ENCODE measurements at regions not wholly inside any gene's neighbourhood (a gene's known extent, or its start where the extent isn't known, plus 50 kb on each side); places are given as distances from the start of the nearest gene placed in this dataset.
"Not testable (repeated sequence)": the region's sequence is repeated elsewhere in the genome, so short reads cannot be mapped to it uniquely, and the experiment has no call there.

DNA sequence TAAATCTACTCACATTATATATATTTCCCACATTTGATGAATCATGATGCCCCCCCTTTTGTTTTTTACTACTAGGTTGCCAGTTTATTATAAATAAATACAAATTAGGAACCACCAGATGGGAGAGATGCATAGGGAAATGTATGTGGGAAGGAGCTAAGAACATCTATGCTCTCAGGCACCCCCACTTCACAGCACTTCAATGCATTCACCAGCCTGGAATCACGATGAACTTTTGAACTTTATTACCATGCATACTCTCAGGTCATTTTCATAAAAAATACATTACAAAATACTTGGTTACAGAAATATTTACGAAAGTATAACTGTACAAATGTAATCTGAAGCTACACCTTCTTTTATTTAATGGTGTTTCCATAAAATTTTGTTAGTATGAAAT is 988.0 kb upstream of the EPHA6 start:
- no peak for TF ChIP-seq EZH2 (IDR thresholded peaks at IDR 0.05; ENCODE audit: borderline replicate concordance, low read depth, low read length, poor library complexity, severe bottlenecking)
- TF ChIP-seq, protein P1, sequence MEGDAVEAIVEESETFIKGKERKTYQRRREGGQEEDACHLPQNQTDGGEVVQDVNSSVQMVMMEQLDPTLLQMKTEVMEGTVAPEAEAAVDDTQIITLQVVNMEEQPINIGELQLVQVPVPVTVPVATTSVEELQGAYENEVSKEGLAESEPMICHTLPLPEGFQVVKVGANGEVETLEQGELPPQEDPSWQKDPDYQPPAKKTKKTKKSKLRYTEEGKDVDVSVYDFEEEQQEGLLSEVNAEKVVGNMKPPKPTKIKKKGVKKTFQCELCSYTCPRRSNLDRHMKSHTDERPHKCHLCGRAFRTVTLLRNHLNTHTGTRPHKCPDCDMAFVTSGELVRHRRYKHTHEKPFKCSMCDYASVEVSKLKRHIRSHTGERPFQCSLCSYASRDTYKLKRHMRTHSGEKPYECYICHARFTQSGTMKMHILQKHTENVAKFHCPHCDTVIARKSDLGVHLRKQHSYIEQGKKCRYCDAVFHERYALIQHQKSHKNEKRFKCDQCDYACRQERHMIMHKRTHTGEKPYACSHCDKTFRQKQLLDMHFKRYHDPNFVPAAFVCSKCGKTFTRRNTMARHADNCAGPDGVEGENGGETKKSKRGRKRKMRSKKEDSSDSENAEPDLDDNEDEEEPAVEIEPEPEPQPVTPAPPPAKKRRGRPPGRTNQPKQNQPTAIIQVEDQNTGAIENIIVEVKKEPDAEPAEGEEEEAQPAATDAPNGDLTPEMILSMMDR (conservative IDR thresholded peaks at IDR 0.05; ENCODE audit: low read depth, low read length): no peak
- H3K4me1 ChIP-seq (ENCODE audit: insufficient read depth, low read length, poor library complexity, severe bottlenecking): no peaks in the 10 kb centered on the region
- POLR2A ChIA-PET (ENCODE audit: low non-redundant PET): no interaction called here
- intact Hi-C loops (cut with micrococcal nuclease; ENCODE audit: unreplicated experiment): no loop called here
- CTCF ChIA-PET: no interaction called here
- H3K27ac ChIP-seq (ENCODE audit: low read depth, low read length, poor library complexity, severe bottlenecking): no peak overlapping the region
- peaks cover 43% of the 10 kb centered on the region for H3K9me3 ChIP-seq (ENCODE audit: low read depth, low read length, poor library complexity, severe bottlenecking)
- no peaks in the 10 kb centered on the region for H3K36me3 ChIP-seq (ENCODE audit: insufficient read depth, low read length, poor library complexity, severe bottlenecking)
- H3K27me3 ChIP-seq (replicated peaks; ENCODE audit: insufficient read depth, low read depth, low read length, poor library complexity): no peaks in the 10 kb centered on the region
- no TSS peak for BruUV-seq (replicated peaks)
- DNase-seq (ENCODE audit: low spot score): no peak
- H3K4me3 ChIP-seq (ENCODE audit: low read depth, low read length, poor library complexity, severe bottlenecking): no peak overlapping the region

DNA sequence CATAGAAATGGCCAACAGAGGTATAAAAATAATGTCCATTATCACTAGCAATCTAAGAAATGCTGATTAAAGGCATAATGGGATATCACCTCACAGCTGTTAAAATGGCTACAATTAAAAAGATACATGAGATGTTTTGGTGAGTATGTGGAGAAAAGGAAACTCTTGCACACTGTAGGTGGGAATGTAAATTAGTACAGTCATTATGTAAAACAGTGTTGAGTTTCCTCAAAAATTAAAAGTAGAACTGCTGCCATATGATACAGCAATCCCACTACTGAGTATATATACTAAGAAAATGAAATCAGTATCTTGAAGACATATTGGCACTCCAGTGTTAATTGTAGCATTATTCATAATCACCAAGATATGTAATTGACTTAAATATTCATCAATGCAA is 982.2 kb upstream of the EPHA6 start:
- Histone ChIP-seq H3K27ac (ENCODE audit: low read depth, low read length, poor library complexity, severe bottlenecking) (no peak overlapping the region), H3K4me3 (ENCODE audit: low read depth, low read length, poor library complexity, severe bottlenecking) (no peak overlapping the region), H3K27me3 (replicated peaks; ENCODE audit: insufficient read depth, low read depth, low read length, poor library complexity) (no peaks in the 10 kb centered on the region), H3K4me1 (ENCODE audit: insufficient read depth, low read length, poor library complexity, severe bottlenecking) (no peaks in the 10 kb centered on the region), H3K9me3 (ENCODE audit: low read depth, low read length, poor library complexity, severe bottlenecking) (peaks cover 30% of the 10 kb centered on the region), H3K36me3 (ENCODE audit: insufficient read depth, low read length, poor library complexity, severe bottlenecking) (no peaks in the 10 kb centered on the region)
- TF ChIP-seq, protein P1 (conservative IDR thresholded peaks at IDR 0.05; ENCODE audit: low read depth, low read length): no peak
- TF ChIP-seq EZH2 (IDR thresholded peaks at IDR 0.05; ENCODE audit: borderline replicate concordance, low read depth, low read length, poor library complexity, severe bottlenecking): no peak
- CTCF ChIA-PET: no interaction called here
- intact Hi-C loops (cut with micrococcal nuclease; ENCODE audit: unreplicated experiment): no loop called here
- BruUV-seq (replicated peaks): no TSS peak
- no peak for DNase-seq (ENCODE audit: low spot score)
- POLR2A ChIA-PET (ENCODE audit: low non-redundant PET): no interaction called here

DNA sequence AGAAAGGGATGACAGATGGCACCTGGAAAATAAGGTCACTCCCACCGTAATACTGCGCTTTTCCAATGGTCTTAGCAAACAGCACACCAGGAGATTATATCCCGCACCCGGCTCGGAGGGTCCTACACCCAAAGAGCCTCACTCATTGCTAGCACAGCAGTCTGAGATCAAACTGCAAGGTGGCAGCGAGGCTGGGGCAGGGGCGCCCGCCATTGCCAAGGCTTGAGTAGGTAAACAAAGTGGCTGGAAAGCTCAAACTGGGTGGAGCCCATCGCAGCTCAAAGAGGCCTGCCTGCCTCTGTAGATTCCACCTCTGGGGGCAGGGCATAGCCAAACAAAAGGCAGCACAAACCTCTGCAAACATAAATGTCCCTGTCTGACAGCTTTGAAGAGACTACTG is 953.8 kb upstream of the EPHA6 start:
- CTCF ChIA-PET; DNase-seq (ENCODE audit: low spot score); H3K4me1 ChIP-seq (ENCODE audit: insufficient read depth, low read length, poor library complexity, severe bottlenecking); H3K9me3 ChIP-seq (ENCODE audit: low read depth, low read length, poor library complexity, severe bottlenecking); POLR2A ChIA-PET (ENCODE audit: low non-redundant PET); H3K27me3 ChIP-seq (replicated peaks; ENCODE audit: insufficient read depth, low read depth, low read length, poor library complexity); intact Hi-C loops (cut with micrococcal nuclease; ENCODE audit: unreplicated experiment); H3K4me3 ChIP-seq (ENCODE audit: low read depth, low read length, poor library complexity, severe bottlenecking); H3K36me3 ChIP-seq (ENCODE audit: insufficient read depth, low read length, poor library complexity, severe bottlenecking); H3K27ac ChIP-seq (ENCODE audit: low read depth, low read length, poor library complexity, severe bottlenecking); BruUV-seq (replicated peaks): not testable (repeated sequence)

DNA sequence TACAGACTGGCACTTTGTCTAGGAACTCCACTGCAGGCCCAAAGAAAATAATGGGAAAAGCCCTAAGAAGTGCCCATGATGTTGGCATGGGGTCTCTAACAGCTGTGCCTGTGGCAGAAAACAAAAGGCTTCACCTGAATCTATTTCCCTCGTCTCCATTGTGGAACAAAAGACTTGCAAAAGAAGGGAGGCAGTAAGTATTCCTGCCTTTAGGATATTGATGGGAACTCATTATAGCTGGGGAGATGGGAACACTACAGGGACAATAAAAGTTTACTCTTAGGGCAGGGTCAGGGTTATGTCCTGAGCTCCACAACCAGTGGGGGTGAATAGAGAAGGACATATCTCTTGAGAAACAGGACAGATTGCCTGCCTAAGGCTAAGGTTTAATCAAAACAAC is 930.6 kb upstream of the EPHA6 start:
- H3K4me3 ChIP-seq (ENCODE audit: low read depth, low read length, poor library complexity, severe bottlenecking): no peak overlapping the region
- intact Hi-C loops (cut with micrococcal nuclease; ENCODE audit: unreplicated experiment): no loop called here
- POLR2A ChIA-PET (ENCODE audit: low non-redundant PET): no interaction called here
- CTCF ChIA-PET: no interaction called here
- no peaks in the 10 kb centered on the region for H3K4me1 ChIP-seq (ENCODE audit: insufficient read depth, low read length, poor library complexity, severe bottlenecking)
- no peak for DNase-seq (ENCODE audit: low spot score)
- no TSS peak for BruUV-seq (replicated peaks)
- no peak for TF ChIP-seq EZH2 (IDR thresholded peaks at IDR 0.05; ENCODE audit: borderline replicate concordance, low read depth, low read length, poor library complexity, severe bottlenecking)
- TF ChIP-seq, protein P1 (conservative IDR thresholded peaks at IDR 0.05; ENCODE audit: low read depth, low read length): no peak
- H3K36me3 ChIP-seq (ENCODE audit: insufficient read depth, low read length, poor library complexity, severe bottlenecking): no peaks in the 10 kb centered on the region
- H3K27ac ChIP-seq (ENCODE audit: low read depth, low read length, poor library complexity, severe bottlenecking): no peak overlapping the region
- H3K27me3 ChIP-seq (replicated peaks; ENCODE audit: insufficient read depth, low read depth, low read length, poor library complexity): no peaks in the 10 kb centered on the region
- peaks cover 22% of the 10 kb centered on the region for H3K9me3 ChIP-seq (ENCODE audit: low read depth, low read length, poor library complexity, severe bottlenecking)

Measured in A673 (cell line).